Activated B cell treated with CpG ODN at 0.5 μM for 24 hours (primary cell): ENCODE measurements at regions not wholly inside any gene's neighbourhood (a gene's known extent, or its start where the extent isn't known, plus 50 kb on each side); places are given as distances from the start of the nearest gene placed in this dataset.

Experiments used
- ATAC-seq: fragments of 200-7000 bp; cut with Tn5 transposase; one replicate; pipeline ENCODE4 v1.10.0; 2021; ENCODE audit warnings: low read depth, mild to moderate bottlenecking, moderate library complexity
- CTCF ChIA-PET: fragments of 350-600 bp; sonication (Branson Sonifier 250); formaldehyde crosslinking; loops from one replicate; lab custom pipeline; 2021; ENCODE audit warnings: antibody characterized with exemption; lab: Charles Lee
- POLR2A ChIA-PET: fragments of 350-600 bp; sonication (Branson Sonifier 250); formaldehyde crosslinking; loops from one replicate; lab custom pipeline; 2021; ENCODE audit warnings: antibody characterized with exemption; lab: Charles Lee
- DNase-seq: peaks from one replicate; pipeline ENCODE4 v3.0.0; 2022
- H3K27ac Mint-ChIP-seq: one replicate; pipeline ENCODE4 v1.8.0; 2020; ENCODE audit warnings: mixed read lengths
- H3K27me3 Mint-ChIP-seq: one replicate; pipeline ENCODE4 v1.8.0; 2021; ENCODE audit warnings: mixed read lengths
- H3K36me3 Mint-ChIP-seq: one replicate; pipeline ENCODE4 v1.8.0; 2021; ENCODE audit warnings: low read depth, mixed read lengths
- H3K4me1 Mint-ChIP-seq: one replicate; pipeline ENCODE4 v1.8.0; 2021; ENCODE audit warnings: mixed read lengths
- H3K4me3 Mint-ChIP-seq: one replicate; pipeline ENCODE4 v1.8.0; 2020; ENCODE audit warnings: mild to moderate bottlenecking, mixed read lengths
- H3K9me3 Mint-ChIP-seq: one replicate; pipeline ENCODE4 v1.8.0; 2020; ENCODE audit warnings: mixed read lengths
- intact Hi-C: fragments of 100-400 bp; cut with micrococcal nuclease; formaldehyde crosslinking; loops from one replicate; pipeline ENCODE4 v1.15.1; 2024
- TF ChIP-seq, protein P1 (sequence below): fragments of 200-600 bp; IDR thresholded peaks from one replicate; pipeline ENCODE4 v1.8.0; 2022; ENCODE audit warnings: antibody characterized with exemption, mild to moderate bottlenecking

DNA sequence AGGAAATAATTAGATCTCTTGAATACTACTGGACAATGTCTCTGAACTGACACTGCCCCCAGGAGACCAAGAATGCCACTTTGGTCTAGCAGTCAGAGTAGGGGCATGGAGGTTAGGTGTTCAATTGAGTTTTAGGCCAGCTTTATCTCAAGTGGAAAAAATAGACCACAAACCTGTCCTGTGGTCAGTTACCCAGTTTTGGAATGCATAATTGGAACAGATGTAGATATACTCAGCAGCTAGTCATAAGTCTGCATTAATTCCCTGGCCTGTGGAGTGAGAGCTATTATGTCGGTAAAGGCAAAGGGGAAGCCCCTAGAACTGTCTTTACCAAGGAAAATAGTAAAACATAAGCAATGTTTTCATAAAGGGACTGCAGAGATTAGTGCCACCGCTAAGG is 587.7 kb downstream of the GLUD2 start:
- H3K27ac Mint-ChIP-seq: no peak overlapping the region
- TF ChIP-seq, protein P1, sequence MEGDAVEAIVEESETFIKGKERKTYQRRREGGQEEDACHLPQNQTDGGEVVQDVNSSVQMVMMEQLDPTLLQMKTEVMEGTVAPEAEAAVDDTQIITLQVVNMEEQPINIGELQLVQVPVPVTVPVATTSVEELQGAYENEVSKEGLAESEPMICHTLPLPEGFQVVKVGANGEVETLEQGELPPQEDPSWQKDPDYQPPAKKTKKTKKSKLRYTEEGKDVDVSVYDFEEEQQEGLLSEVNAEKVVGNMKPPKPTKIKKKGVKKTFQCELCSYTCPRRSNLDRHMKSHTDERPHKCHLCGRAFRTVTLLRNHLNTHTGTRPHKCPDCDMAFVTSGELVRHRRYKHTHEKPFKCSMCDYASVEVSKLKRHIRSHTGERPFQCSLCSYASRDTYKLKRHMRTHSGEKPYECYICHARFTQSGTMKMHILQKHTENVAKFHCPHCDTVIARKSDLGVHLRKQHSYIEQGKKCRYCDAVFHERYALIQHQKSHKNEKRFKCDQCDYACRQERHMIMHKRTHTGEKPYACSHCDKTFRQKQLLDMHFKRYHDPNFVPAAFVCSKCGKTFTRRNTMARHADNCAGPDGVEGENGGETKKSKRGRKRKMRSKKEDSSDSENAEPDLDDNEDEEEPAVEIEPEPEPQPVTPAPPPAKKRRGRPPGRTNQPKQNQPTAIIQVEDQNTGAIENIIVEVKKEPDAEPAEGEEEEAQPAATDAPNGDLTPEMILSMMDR: no peak
- H3K9me3 Mint-ChIP-seq: no peaks in the 10 kb centered on the region
- POLR2A ChIA-PET: no interaction called here
- no peaks in the 10 kb centered on the region for H3K4me1 Mint-ChIP-seq
- H3K27me3 Mint-ChIP-seq: no peaks in the 10 kb centered on the region
- no peak overlapping the region for H3K4me3 Mint-ChIP-seq
- ATAC-seq (no peak), DNase-seq (no peak)
- H3K36me3 Mint-ChIP-seq: no peaks in the 10 kb centered on the region
- CTCF ChIA-PET: no interaction called here
- intact Hi-C loops: no loop called here

GRCh38 chrX:121639781-121640180 is 592.4 kb downstream of the GLUD2 start:
- no peak for DNase-seq
- TF ChIP-seq, protein P1: no peak
- H3K36me3 Mint-ChIP-seq: no peaks in the 10 kb centered on the region
- CTCF ChIA-PET: no interaction called here
- intact Hi-C loops: no loop called here
- no peak overlapping the region for H3K27ac Mint-ChIP-seq
- POLR2A ChIA-PET: no interaction called here
- no peak for ATAC-seq
- no peaks in the 10 kb centered on the region for H3K9me3 Mint-ChIP-seq
- H3K27me3 Mint-ChIP-seq: no peaks in the 10 kb centered on the region
- H3K4me1 Mint-ChIP-seq: no peaks in the 10 kb centered on the region
- H3K4me3 Mint-ChIP-seq: no peak overlapping the region

- ChIA-PET POLR2A (no interaction called here), CTCF (no interaction called here)
- H3K27me3 Mint-ChIP-seq: no peaks in the 10 kb centered on the region
- H3K4me1 Mint-ChIP-seq: no peaks in the 10 kb centered on the region
- no peaks in the 10 kb centered on the region for H3K36me3 Mint-ChIP-seq
- DNase-seq (no peak), ATAC-seq (no peak)
- no peaks in the 10 kb centered on the region for H3K9me3 Mint-ChIP-seq
- H3K4me3 Mint-ChIP-seq: no peak overlapping the region
- intact Hi-C loops: no loop called here
- no peak overlapping the region for H3K27ac Mint-ChIP-seq
- TF ChIP-seq, protein P1: no peak
Observed at GRCh38 chrX:121641560-121641959, 594.1 kb downstream of the GLUD2 start.

GRCh38 chrX:121642415-121642814 is 595.0 kb downstream of the GLUD2 start:
- no peak overlapping the region for H3K27ac Mint-ChIP-seq
- DNase-seq: no peak
- no peaks in the 10 kb centered on the region for H3K9me3 Mint-ChIP-seq
- TF ChIP-seq, protein P1: no peak
- intact Hi-C loops: no loop called here
- H3K27me3 Mint-ChIP-seq: no peaks in the 10 kb centered on the region
- H3K36me3 Mint-ChIP-seq: no peaks in the 10 kb centered on the region
- ATAC-seq: no peak
- ChIA-PET POLR2A (no interaction called here), CTCF (no interaction called here)
- no peak overlapping the region for H3K4me3 Mint-ChIP-seq
- H3K4me1 Mint-ChIP-seq: no peaks in the 10 kb centered on the region

GRCh38 chrX:121649417-121649816 is 602.0 kb downstream of the GLUD2 start:
- Mint-ChIP-seq H3K27ac (no peak overlapping the region), H3K27me3 (no peaks in the 10 kb centered on the region), H3K4me3 (no peak overlapping the region), H3K9me3 (peaks cover 2% of the 10 kb centered on the region), H3K4me1 (no peaks in the 10 kb centered on the region), H3K36me3 (no peaks in the 10 kb centered on the region)
- ChIA-PET CTCF (no interaction called here), POLR2A (no interaction called here)
- ATAC-seq (no peak), DNase-seq (no peak)
- intact Hi-C loops: no loop called here
- TF ChIP-seq, protein P1: no peak
